ENCODE measurements at regions not wholly inside any gene's neighbourhood (a gene's known extent, or its start where the extent isn't known, plus 50 kb on each side); places are given as distances from the start of the nearest gene placed in this dataset.

DNA sequence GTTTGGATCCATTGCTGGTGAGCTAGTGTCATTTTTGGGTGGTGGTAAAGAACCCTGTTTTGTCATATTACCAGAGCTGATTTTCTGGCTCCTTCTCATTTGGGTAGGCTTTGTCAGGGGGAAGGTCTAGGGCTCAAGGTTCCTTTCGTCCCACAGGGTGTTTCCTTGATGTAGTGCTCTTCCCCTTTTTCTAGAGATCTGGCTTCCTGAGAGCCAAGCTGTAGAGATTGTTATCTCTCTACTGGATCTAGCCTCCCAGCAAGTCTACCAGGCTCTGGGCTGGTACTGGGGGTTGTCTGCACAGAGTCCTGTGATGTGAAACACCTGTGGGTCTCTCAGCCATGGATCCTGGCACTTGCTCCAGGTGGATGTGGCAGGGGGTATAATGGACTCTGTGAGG lies 145.9 kb downstream of the HINT1 start:
- no peak overlapping the region for H2AFZ ChIP-seq (ENCODE audit: low read length)
- no peak overlapping the region for H3K23ac ChIP-seq (ENCODE audit: insufficient read length)
- no peaks in the 10 kb centered on the region for H4K20me1 ChIP-seq (replicated peaks in 1 of 2; ENCODE audit: control insufficient read depth in 1 of 2, insufficient read depth in 2 of 2, low read length in 2 of 2)
- no peaks in the 10 kb centered on the region for H3K79me2 ChIP-seq (ENCODE audit: control insufficient read depth in 1 of 2, insufficient read depth in 2 of 2, low read length in 2 of 2)
- no peaks in the 10 kb centered on the region for H3K4me1 ChIP-seq (replicated peaks in 1 of 4; ENCODE audit: control insufficient read depth in 3 of 4, insufficient read depth in 4 of 4, low read length in 3 of 4)
- POLR2A ChIA-PET (ENCODE audit: partially characterized antibody), result no interaction called here
- H2BK15ac ChIP-seq (ENCODE audit: low read length), result no peak overlapping the region
- no peak overlapping the region for H2BK12ac ChIP-seq (ENCODE audit: low read depth, low read length)
- no peak overlapping the region for H3K14ac ChIP-seq (ENCODE audit: insufficient read length)
- H4K8ac ChIP-seq (ENCODE audit: extremely low read depth, insufficient read depth, low read length), result no peak overlapping the region
- no peak overlapping the region for H3K18ac ChIP-seq (ENCODE audit: extremely low read depth, low read length)
- H2BK120ac ChIP-seq (replicated peaks; ENCODE audit: low read depth, low read length), result no peak overlapping the region
- no peaks in the 10 kb centered on the region for H3K79me1 ChIP-seq (ENCODE audit: low read depth, low read length)
- FAIRE-seq, result no peak
- no peaks in the 10 kb centered on the region for H3K9me3 ChIP-seq (ENCODE audit: insufficient read depth in 2 of 2, low read depth in 1 of 2, low read length in 1 of 2)
- H3K4ac ChIP-seq (replicated peaks; ENCODE audit: insufficient read length, low read depth, low read length), result no peak overlapping the region
- H3K27me3 ChIP-seq (replicated peaks in 1 of 4; ENCODE audit: control insufficient read depth in 3 of 4, extremely low read depth in 1 of 4, insufficient read depth in 3 of 4, low read length in 3 of 4), result no peaks in the 10 kb centered on the region
- WGBS, 2 experiments (ENCODE audit: extremely low coverage in 1 of 2, insufficient coverage in 1 of 2, insufficient read length in 1 of 2, insufficient replicate concordance in 2 of 2, low coverage in 1 of 2, low lambda C conversion rate in 2 of 2, missing lambda C conversion rate in 1 of 2), result 91% methylated on average over 1 of the region's 1 CpG; no CpG with 5 or more reads in 1 of the 2 experiments
- CTCF ChIA-PET (ENCODE audit: partially characterized antibody), result interaction anchor here (1.0 to 2.8 kb wide), 3 partner anchors 10 to 363 kb away, joined by 3 to 11 read pairs (median 4); no protein-coding TSS in a partner anchor
- no peak overlapping the region for H3K4me3 ChIP-seq (ENCODE audit: extremely low read depth in 1 of 4, insufficient read depth in 2 of 4, low read depth in 3 of 4, low read length in 4 of 4)
- no peaks in the 10 kb centered on the region for H3K23me2 ChIP-seq (ENCODE audit: low read depth, low read length)
- H2BK20ac ChIP-seq (ENCODE audit: low read length), result no peak overlapping the region
- H4K91ac ChIP-seq (replicated peaks; ENCODE audit: insufficient read length, low read length), result no peak overlapping the region
- no peaks in the 10 kb centered on the region for H3K36me3 ChIP-seq (ENCODE audit: control insufficient read depth in 2 of 4, insufficient read depth in 4 of 4, low read length in 3 of 4)
- no peak overlapping the region for H3K4me2 ChIP-seq (ENCODE audit: insufficient read depth in 1 of 2, low read depth in 2 of 2, low read length in 2 of 2)
- H2BK5ac ChIP-seq (ENCODE audit: low read depth, low read length), result no peak overlapping the region
- no peak overlapping the region for H3K27ac ChIP-seq (ENCODE audit: low read depth, low read length)
- H3K56ac ChIP-seq (replicated peaks; ENCODE audit: insufficient read length, low read depth, low read length), result no peak overlapping the region
- no peak for DNase-seq (ENCODE audit: low read depth in 1 of 2, low spot score in 2 of 2)
- no peak overlapping the region for H4K5ac ChIP-seq (ENCODE audit: insufficient read length, low read depth, low read length)
- H3K9ac ChIP-seq (replicated peaks in 1 of 4; ENCODE audit: extremely low read depth in 1 of 4, low read depth in 3 of 4, low read length in 3 of 4), result no peak overlapping the region
- H2AK5ac ChIP-seq (ENCODE audit: low read depth, low read length), result no peak overlapping the region
- TF ChIP-seq TBP (IDR thresholded peaks at IDR 0.05; ENCODE audit: low read depth, low read length) (no peak), CREB1 (IDR thresholded peaks at IDR 0.05) (no peak), NANOG (IDR thresholded peaks at IDR 0.05; ENCODE audit: insufficient read depth, low read depth, low read length, poor library complexity, severe bottlenecking) (no peak), SAP30 (IDR thresholded peaks at IDR 0.05; ENCODE audit: insufficient read depth, insufficient replicate concordance, low read length) (no peak), POLR2AphosphoS5 (IDR thresholded peaks at IDR 0.05; ENCODE audit: low read depth, low read length) (no peak), TAF1 (IDR thresholded peaks at IDR 0.05; ENCODE audit: low read depth, low read length) (no peak), SIRT6 (IDR thresholded peaks at IDR 0.05; ENCODE audit: low read length) (no peak), KDM5A (IDR thresholded peaks at IDR 0.05; ENCODE audit: low read length) (no peak), BCL11A (IDR thresholded peaks at IDR 0.05; ENCODE audit: low read depth in 2 of 2, low read length in 2 of 2) (no peak), ZNF274 (IDR thresholded peaks at IDR 0.05; ENCODE audit: borderline replicate concordance, extremely low read depth, low read length) (no peak), PHF8 (conservative IDR thresholded peaks at IDR 0.05; ENCODE audit: low read depth, low read length) (no peak)
- TF ChIP-seq, protein P1, sequence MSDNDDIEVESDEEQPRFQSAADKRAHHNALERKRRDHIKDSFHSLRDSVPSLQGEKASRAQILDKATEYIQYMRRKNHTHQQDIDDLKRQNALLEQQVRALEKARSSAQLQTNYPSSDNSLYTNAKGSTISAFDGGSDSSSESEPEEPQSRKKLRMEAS (IDR thresholded peaks at IDR 0.05), result no peak
- TF ChIP-seq, protein P2, sequence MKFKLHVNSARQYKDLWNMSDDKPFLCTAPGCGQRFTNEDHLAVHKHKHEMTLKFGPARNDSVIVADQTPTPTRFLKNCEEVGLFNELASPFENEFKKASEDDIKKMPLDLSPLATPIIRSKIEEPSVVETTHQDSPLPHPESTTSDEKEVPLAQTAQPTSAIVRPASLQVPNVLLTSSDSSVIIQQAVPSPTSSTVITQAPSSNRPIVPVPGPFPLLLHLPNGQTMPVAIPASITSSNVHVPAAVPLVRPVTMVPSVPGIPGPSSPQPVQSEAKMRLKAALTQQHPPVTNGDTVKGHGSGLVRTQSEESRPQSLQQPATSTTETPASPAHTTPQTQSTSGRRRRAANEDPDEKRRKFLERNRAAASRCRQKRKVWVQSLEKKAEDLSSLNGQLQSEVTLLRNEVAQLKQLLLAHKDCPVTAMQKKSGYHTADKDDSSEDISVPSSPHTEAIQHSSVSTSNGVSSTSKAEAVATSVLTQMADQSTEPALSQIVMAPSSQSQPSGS (IDR thresholded peaks at IDR 0.05; ENCODE audit: low read length), result no peak

Measured in H1 (cell line).